ENCODE measurements at regions not wholly inside any gene's neighbourhood (a gene's known extent, or its start where the extent isn't known, plus 50 kb on each side); places are given as distances from the start of the nearest gene placed in this dataset.

- H3K27me3 ChIP-seq, result no peaks in the 10 kb centered on the region
- no peaks in the 10 kb centered on the region for H3K36me3 ChIP-seq
- no peak overlapping the region for H3K4me3 ChIP-seq
- no peak overlapping the region for H3K27ac ChIP-seq
- H3K4me1 ChIP-seq, result no peaks in the 10 kb centered on the region
- no peak for TF ChIP-seq CTCF (IDR thresholded peaks at IDR 0.05)
- DNase-seq, result no peak
- no peaks in the 10 kb centered on the region for H3K9me3 ChIP-seq
- intact Hi-C loops (cut with DNase I), result no loop called here
- no peak for ATAC-seq
Observed at GRCh38 chr13:50400035-50400726, 384.9 kb downstream of the KCNRG start.

- Histone ChIP-seq H3K9me3 (no peaks in the 10 kb centered on the region), H3K4me1 (no peaks in the 10 kb centered on the region), H3K27ac (no peak overlapping the region), H3K4me3 (no peak overlapping the region), H3K36me3 (no peaks in the 10 kb centered on the region), H3K27me3 (no peaks in the 10 kb centered on the region)
- no peak for ATAC-seq
- intact Hi-C loops (cut with DNase I), result no loop called here
- no peak for TF ChIP-seq CTCF (IDR thresholded peaks at IDR 0.05)
- DNase-seq, result no peak
Observed at GRCh38 chr13:50401049-50401505, 385.8 kb downstream of the KCNRG start.

GRCh38 chr13:50401721-50402465 is 386.6 kb downstream of the KCNRG start:
- Histone ChIP-seq H3K27ac (no peak overlapping the region), H3K9me3 (no peaks in the 10 kb centered on the region), H3K4me3 (no peak overlapping the region), H3K4me1 (no peaks in the 10 kb centered on the region), H3K36me3 (no peaks in the 10 kb centered on the region), H3K27me3 (no peaks in the 10 kb centered on the region)
- intact Hi-C loops (cut with DNase I), result no loop called here
- no peak for TF ChIP-seq CTCF (IDR thresholded peaks at IDR 0.05)
- ATAC-seq, result no peak
- DNase-seq, result no peak

- ATAC-seq, result peak; percentile 70
- H3K27ac ChIP-seq, result no peak overlapping the region
- DNase-seq, result no peak
- no peak for TF ChIP-seq CTCF (IDR thresholded peaks at IDR 0.05)
- H3K4me1 ChIP-seq, result no peaks in the 10 kb centered on the region
- H3K4me3 ChIP-seq, result no peak overlapping the region
- H3K27me3 ChIP-seq, result no peaks in the 10 kb centered on the region
- H3K9me3 ChIP-seq, result no peaks in the 10 kb centered on the region
- intact Hi-C loops (cut with DNase I), result no loop called here
- no peaks in the 10 kb centered on the region for H3K36me3 ChIP-seq
Observed at GRCh38 chr13:50403311-50403710, 388.1 kb downstream of the KCNRG start.

GRCh38 chr13:50404116-50404515 is 388.9 kb downstream of the KCNRG start:
- Histone ChIP-seq H3K27me3 (no peaks in the 10 kb centered on the region), H3K36me3 (no peaks in the 10 kb centered on the region), H3K9me3 (no peaks in the 10 kb centered on the region), H3K27ac (no peak overlapping the region), H3K4me1 (no peaks in the 10 kb centered on the region), H3K4me3 (no peak overlapping the region)
- intact Hi-C loops (cut with DNase I), result no loop called here
- DNase-seq (no peak), ATAC-seq (no peak)
- TF ChIP-seq CTCF (IDR thresholded peaks at IDR 0.05), result no peak
